T-cell (primary cell): ENCODE measurements at regions not wholly inside any gene's neighbourhood (a gene's known extent, or its start where the extent isn't known, plus 50 kb on each side); places are given as distances from the start of the nearest gene placed in this dataset.

Experiments used
- ATAC-seq, 4 experiments: fragments of 200-7000 bp in 3 of 4; fragments of 150-1000 bp in 1 of 4; cut with Tn5 transposase; replicated peaks in 1 of 4; 1 replicate in 3 of 4; 2 replicates in 1 of 4; pipeline ENCODE4 v1.10.0; 2021; ENCODE audit warnings: moderate library complexity in 3 of 4, mild to moderate bottlenecking in 2 of 4, moderate number of reproducible peaks in 1 of 4
- CTCF ChIA-PET, 2 donors: fragments of 300-600 bp; sonication (Branson Sonifier 250); formaldehyde crosslinking; loops; one replicate each; lab custom pipeline; 2022; ENCODE audit warnings: antibody characterized with exemption in 2 of 2; lab: Charles Lee
- POLR2A ChIA-PET, 2 donors: fragments of 300-600 bp; sonication (Branson Sonifier 250); formaldehyde crosslinking; loops; one replicate each; lab custom pipeline; 2022; ENCODE audit warnings: antibody characterized with exemption in 2 of 2; lab: Charles Lee
- DNase-seq, 35 experiments: peaks; one replicate each; pipeline versions ENCODE4 v3.0.0 to v3.0.0-alpha.2; 2013 to 2023
- H3K27ac ChIP-seq: one replicate; pipeline ENCODE4 v1.5.1; 2013; ENCODE audit warnings: low read length
- H3K27me3 ChIP-seq, 2 experiments: replicated peaks in 1 of 2; 1 replicate in 1 of 2; 2 replicates in 1 of 2; pipeline versions ENCODE4 v1.6.1 to v1.7.0; 2013; ENCODE audit warnings: low read length in 1 of 2, mixed read lengths in 1 of 2; ENCODE audit not compliant: control insufficient read depth in 2 of 2, insufficient read depth in 2 of 2; ENCODE audit errors: extremely low read depth in 1 of 2
- H3K36me3 ChIP-seq, 2 donors: 1 replicate in 1 of 2; 2 replicates in 1 of 2; pipeline versions ENCODE4 v1.6.1 to v1.7.0; 2013; ENCODE audit warnings: low read length in 1 of 2; ENCODE audit not compliant: control insufficient read depth in 2 of 2, insufficient read depth in 1 of 2; ENCODE audit errors: extremely low read depth in 1 of 2
- H3K4me1 ChIP-seq, 2 experiments: 1 replicate in 1 of 2; 2 replicates in 1 of 2; pipeline versions ENCODE4 v1.6.1 to v1.7.0; 2013; ENCODE audit warnings: low read length in 2 of 2, mixed read lengths in 1 of 2; ENCODE audit not compliant: insufficient read depth in 2 of 2, control insufficient read depth in 1 of 2; ENCODE audit errors: extremely low read depth in 1 of 2
- H3K4me3 ChIP-seq, 2 donors: 1 replicate in 1 of 2; 2 replicates in 1 of 2; pipeline versions ENCODE4 v1.5.1 to v1.7.0; 2013; ENCODE audit warnings: mild to moderate bottlenecking in 2 of 2, low read length in 1 of 2, moderate library complexity in 1 of 2; ENCODE audit not compliant: control insufficient read depth in 1 of 2; ENCODE audit errors: extremely low read depth in 1 of 2
- H3K9me3 ChIP-seq: 2 replicates; pipeline ENCODE4 v1.7.0; 2013
- H3K27ac Mint-ChIP-seq, 2 donors: one replicate each; pipeline ENCODE4 v1.8.0; 2020 to 2021; ENCODE audit warnings: mild to moderate bottlenecking in 2 of 2, mixed read lengths in 2 of 2
- H3K27me3 Mint-ChIP-seq, 2 donors: one replicate each; pipeline ENCODE4 v1.8.0; 2021 to 2022; ENCODE audit warnings: mixed read lengths in 2 of 2
- H3K36me3 Mint-ChIP-seq: one replicate; pipeline ENCODE4 v1.8.0; 2021; ENCODE audit warnings: mixed read lengths
- H3K4me1 Mint-ChIP-seq, 3 donors: one replicate each; pipeline ENCODE4 v1.8.0; 2020 to 2022; ENCODE audit warnings: mixed read lengths in 3 of 3, mild to moderate bottlenecking in 1 of 3
- H3K4me3 Mint-ChIP-seq, 3 donors: one replicate each; pipeline ENCODE4 v1.8.0; 2020 to 2022; ENCODE audit warnings: mild to moderate bottlenecking in 3 of 3, mixed read lengths in 3 of 3, moderate library complexity in 3 of 3
- H3K9me3 Mint-ChIP-seq, 3 donors: one replicate each; pipeline ENCODE4 v1.8.0; 2020 to 2022; ENCODE audit warnings: mixed read lengths in 3 of 3
- WGBS: methylation state at CpG from one replicate; pipeline ENCODE4 v1.1.5; 2013; ENCODE audit warnings: missing lambda C conversion rate; ENCODE audit not compliant: insufficient coverage; 5-methylcytosine and 5-hydroxymethylcytosine counted together

DNA sequence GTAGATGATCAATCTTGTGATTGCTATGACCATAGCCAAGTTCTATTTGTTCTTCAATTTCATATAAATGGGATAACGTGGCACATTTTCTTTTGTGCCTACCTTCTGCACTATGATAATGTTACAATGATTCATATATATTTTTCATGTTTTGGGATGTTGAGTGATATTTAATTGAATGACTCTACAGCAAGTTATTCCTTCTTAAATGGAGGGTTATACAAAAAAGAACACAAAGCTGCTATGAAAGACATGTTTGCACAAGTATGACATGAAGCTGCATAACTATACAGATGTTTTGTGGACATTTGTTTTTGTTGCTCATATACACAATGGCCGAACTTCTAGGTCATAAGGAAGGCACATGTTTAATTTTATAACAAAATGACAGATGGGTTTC lies 356.2 kb downstream of the CBLN2 start:
- ATAC-seq: no peak
- no peak overlapping the region for H3K27ac ChIP-seq
- no peak for DNase-seq
- Mint-ChIP-seq H3K27me3 (no peaks in the 10 kb centered on the region), H3K36me3 (no peaks in the 10 kb centered on the region), H3K9me3 (peaks cover 6 to 12% (median 7%) of the 10 kb centered on the region in 3 donors), H3K4me1 (no peaks in the 10 kb centered on the region), H3K4me3 (no peak overlapping the region), H3K27ac (no peak overlapping the region)
- no peak overlapping the region for H3K4me3 ChIP-seq
- ChIA-PET POLR2A (interaction anchor here in 1 of 2 donors (0.6 kb wide), 1 partner anchor 1159 kb away, joined by 3 read pairs; no protein-coding TSS in a partner anchor), CTCF (no interaction called here)
- no peaks in the 10 kb centered on the region for H3K9me3 ChIP-seq
- H3K27me3 ChIP-seq: no peaks in the 10 kb centered on the region
- no peaks in the 10 kb centered on the region for H3K4me1 ChIP-seq
- no peaks in the 10 kb centered on the region for H3K36me3 ChIP-seq
- no CpG with 5 or more reads among the region's 2 CpGs for WGBS

- H3K27me3 ChIP-seq: no peaks in the 10 kb centered on the region
- peaks cover 2 to 15% (median 4%) of the 10 kb centered on the region in 3 donors for H3K9me3 Mint-ChIP-seq
- ATAC-seq (no peak), DNase-seq (no peak)
- H3K27me3 Mint-ChIP-seq: no peaks in the 10 kb centered on the region
- ChIA-PET POLR2A (no interaction called here), CTCF (no interaction called here)
- no peaks in the 10 kb centered on the region for H3K4me1 ChIP-seq
- no peak overlapping the region for H3K4me3 Mint-ChIP-seq
- H3K27ac Mint-ChIP-seq: no peak overlapping the region
- H3K9me3 ChIP-seq: peaks cover 2% of the 10 kb centered on the region
- H3K4me1 Mint-ChIP-seq: no peaks in the 10 kb centered on the region
- no peak overlapping the region for H3K4me3 ChIP-seq
- no peak overlapping the region for H3K27ac ChIP-seq
- WGBS: 50% methylated on average over 1 of the region's 4 CpGs
- no peaks in the 10 kb centered on the region for H3K36me3 ChIP-seq
- H3K36me3 Mint-ChIP-seq: no peaks in the 10 kb centered on the region
Observed at GRCh38 chr18:72181241-72181764, 362.8 kb downstream of the CBLN2 start.

DNA sequence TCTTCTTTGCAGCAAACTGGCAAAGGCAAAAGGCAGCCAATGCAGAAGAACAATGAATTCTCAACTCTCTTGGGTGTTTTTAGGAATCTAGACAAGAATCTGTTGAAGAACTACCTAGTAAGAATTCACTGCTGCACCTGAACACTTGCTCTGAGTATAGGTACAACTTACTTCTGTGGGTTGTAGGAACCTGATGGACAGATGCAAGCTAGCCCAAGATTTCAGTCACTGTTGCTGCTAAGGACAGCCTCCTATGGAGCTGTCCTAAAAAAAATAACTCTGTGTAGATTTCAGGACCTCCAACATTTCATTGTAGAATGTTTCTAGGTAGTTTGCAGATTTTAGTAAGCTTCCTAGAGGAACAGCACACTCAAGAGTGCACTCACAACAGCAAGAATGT lies 363.5 kb downstream of the CBLN2 start:
- H3K27me3 Mint-ChIP-seq: no peaks in the 10 kb centered on the region

GRCh38 chr18:72174972-72175649 lies 369.0 kb downstream of the CBLN2 start:
- no peak for ATAC-seq
- Histone ChIP-seq H3K27me3 (no peaks in the 10 kb centered on the region), H3K4me1 (no peaks in the 10 kb centered on the region), H3K36me3 (no peaks in the 10 kb centered on the region), H3K27ac (no peak overlapping the region), H3K9me3 (peaks cover 2% of the 10 kb centered on the region), H3K4me3 (no peak overlapping the region)
- no peak for DNase-seq
- Mint-ChIP-seq H3K36me3 (no peaks in the 10 kb centered on the region), H3K4me1 (no peaks in the 10 kb centered on the region), H3K27ac (no peak overlapping the region), H3K4me3 (no peak overlapping the region), H3K9me3 (peaks cover 9 to 17% (median 11%) of the 10 kb centered on the region in 3 donors), H3K27me3 (no peaks in the 10 kb centered on the region)
- ChIA-PET CTCF (no interaction called here), POLR2A (no interaction called here)
- WGBS: no CpG with 5 or more reads among the region's 3 CpGs

More for the DNA sequence above, 363.5 kb downstream of the CBLN2 start:
- DNase-seq (no peak), ATAC-seq (no peak)
- no peaks in the 10 kb centered on the region for H3K4me1 Mint-ChIP-seq
- H3K4me3 ChIP-seq: no peak overlapping the region
- H3K27ac ChIP-seq: no peak overlapping the region
- no peak overlapping the region for H3K4me3 Mint-ChIP-seq
- H3K36me3 ChIP-seq: no peaks in the 10 kb centered on the region
- ChIA-PET CTCF (no interaction called here), POLR2A (interaction anchor here in 1 of 2 donors (0.5 kb wide), 1 partner anchor 448 kb away, joined by 3 read pairs; no protein-coding TSS in a partner anchor)
- no peak overlapping the region for H3K27ac Mint-ChIP-seq
- peaks cover 5 to 17% (median 7%) of the 10 kb centered on the region in 3 donors for H3K9me3 Mint-ChIP-seq
- no peaks in the 10 kb centered on the region for H3K4me1 ChIP-seq
- no peaks in the 10 kb centered on the region for H3K36me3 Mint-ChIP-seq
- H3K27me3 ChIP-seq: no peaks in the 10 kb centered on the region
- H3K9me3 ChIP-seq: peaks cover 2% of the 10 kb centered on the region

DNA sequence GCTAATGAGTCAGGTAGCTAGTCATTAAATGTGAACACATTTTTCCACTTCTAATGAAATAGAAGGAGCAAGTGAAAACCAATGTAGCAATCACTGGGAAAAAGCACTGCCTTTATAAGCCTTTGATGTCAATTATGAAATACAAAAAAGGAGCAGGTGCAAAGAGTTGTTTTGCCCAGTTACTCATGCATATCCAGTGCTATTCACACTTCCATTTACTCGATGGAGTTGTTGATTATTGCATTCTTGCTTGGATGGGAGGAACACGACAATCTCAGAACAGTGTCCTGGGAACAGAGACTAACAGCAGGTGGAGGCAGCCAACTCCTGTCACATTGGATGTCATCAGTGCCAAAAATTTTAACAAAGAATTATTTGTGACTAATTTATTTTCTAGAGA lies 372.5 kb downstream of the CBLN2 start:
- H3K4me3 ChIP-seq: no peak overlapping the region
- Mint-ChIP-seq H3K9me3 (peaks cover 7 to 19% (median 11%) of the 10 kb centered on the region in 3 donors), H3K27me3 (no peaks in the 10 kb centered on the region), H3K4me3 (no peak overlapping the region), H3K27ac (no peak overlapping the region), H3K4me1 (no peaks in the 10 kb centered on the region), H3K36me3 (no peaks in the 10 kb centered on the region)
- no peaks in the 10 kb centered on the region for H3K27me3 ChIP-seq
- ATAC-seq (no peak), DNase-seq (no peak)
- no peaks in the 10 kb centered on the region for H3K36me3 ChIP-seq
- H3K9me3 ChIP-seq: no peaks in the 10 kb centered on the region
- WGBS: no CpG with 5 or more reads among the region's 2 CpGs
- H3K4me1 ChIP-seq: no peaks in the 10 kb centered on the region
- ChIA-PET POLR2A (no interaction called here), CTCF (no interaction called here)
- no peak overlapping the region for H3K27ac ChIP-seq

GRCh38 chr18:72161691-72162090 lies 382.5 kb downstream of the CBLN2 start:
- Histone ChIP-seq H3K9me3 (no peaks in the 10 kb centered on the region), H3K4me1 (no peaks in the 10 kb centered on the region), H3K4me3 (no peak overlapping the region), H3K36me3 (no peaks in the 10 kb centered on the region), H3K27me3 (no peaks in the 10 kb centered on the region), H3K27ac (no peak overlapping the region)
- Mint-ChIP-seq H3K9me3 (peaks cover 2 to 9% (median 2%) of the 10 kb centered on the region in 3 donors), H3K4me3 (no peak overlapping the region), H3K27me3 (no peaks in the 10 kb centered on the region), H3K27ac (no peak overlapping the region), H3K36me3 (no peaks in the 10 kb centered on the region), H3K4me1 (no peaks in the 10 kb centered on the region)
- no CpG with 5 or more reads among the region's 1 CpG for WGBS
- DNase-seq: no peak
- CTCF ChIA-PET: no interaction called here
- POLR2A ChIA-PET: no interaction called here
- no peak for ATAC-seq
